ENCODE measurements at regions not wholly inside any gene's neighbourhood (a gene's known extent, or its start where the extent isn't known, plus 50 kb on each side); places are given as distances from the start of the nearest gene placed in this dataset.

DNA sequence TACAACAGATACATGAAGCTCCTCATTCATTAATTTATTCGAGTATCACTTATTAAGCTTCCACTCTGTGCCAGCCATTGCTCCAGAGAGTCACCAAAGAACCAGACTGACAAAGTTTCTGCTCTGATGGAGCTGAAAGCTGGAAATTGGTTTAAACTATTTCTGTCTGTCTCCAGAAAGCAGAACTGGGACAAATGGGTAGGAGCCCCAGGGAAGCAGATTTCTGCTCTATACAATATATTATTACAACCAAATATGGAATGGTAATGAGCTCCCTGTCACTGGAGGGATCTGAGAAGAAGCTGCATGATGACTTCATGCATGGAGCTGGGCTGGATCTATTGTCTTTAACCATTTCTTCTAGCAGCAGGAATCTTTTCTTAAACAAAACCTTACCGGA lies 165.4 kb upstream of the ADO start:
- Histone ChIP-seq H3K27ac (no peak overlapping the region), H3K27me3 (ENCODE audit: control insufficient read depth, insufficient read depth, low read length) (no peaks in the 10 kb centered on the region)

DNA sequence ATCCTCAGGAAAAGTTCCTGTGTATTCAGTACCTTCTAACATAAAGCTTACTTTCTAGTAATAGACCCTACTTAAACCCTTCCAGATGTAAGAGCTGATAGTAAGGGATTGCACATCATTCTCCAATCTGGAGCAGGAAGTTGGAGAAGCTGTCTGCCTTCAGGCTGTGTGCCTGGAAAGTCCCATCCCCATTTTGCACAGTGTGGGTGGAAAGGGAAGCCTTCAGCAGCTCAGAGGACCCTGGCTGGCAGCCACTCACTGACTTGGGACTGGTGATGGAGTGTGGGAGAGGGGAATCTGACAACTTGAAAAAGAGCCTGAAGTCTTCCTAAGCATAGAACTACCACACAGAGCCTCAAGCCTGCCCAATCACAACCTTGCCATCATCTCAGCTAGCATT lies 164.1 kb upstream of the ADO start:
- no peaks in the 10 kb centered on the region for H3K36me3 ChIP-seq (ENCODE audit: control insufficient read depth, insufficient read depth, low read length)
- H3K79me2 ChIP-seq, result no peaks in the 10 kb centered on the region
- no peak overlapping the region for H3K27ac ChIP-seq

More for the DNA sequence above, 165.4 kb upstream of the ADO start:
- no peaks in the 10 kb centered on the region for H3K9me3 ChIP-seq (ENCODE audit: control insufficient read depth, low read length)
- H3K9ac ChIP-seq, result no peak overlapping the region
- H3K36me3 ChIP-seq (ENCODE audit: control insufficient read depth, insufficient read depth, low read length), result no peaks in the 10 kb centered on the region
- peaks cover 7% of the 10 kb centered on the region for H3K4me1 ChIP-seq
- H3K4me2 ChIP-seq (ENCODE audit: low read length), result no peak overlapping the region
- TF ChIP-seq, protein P1, sequence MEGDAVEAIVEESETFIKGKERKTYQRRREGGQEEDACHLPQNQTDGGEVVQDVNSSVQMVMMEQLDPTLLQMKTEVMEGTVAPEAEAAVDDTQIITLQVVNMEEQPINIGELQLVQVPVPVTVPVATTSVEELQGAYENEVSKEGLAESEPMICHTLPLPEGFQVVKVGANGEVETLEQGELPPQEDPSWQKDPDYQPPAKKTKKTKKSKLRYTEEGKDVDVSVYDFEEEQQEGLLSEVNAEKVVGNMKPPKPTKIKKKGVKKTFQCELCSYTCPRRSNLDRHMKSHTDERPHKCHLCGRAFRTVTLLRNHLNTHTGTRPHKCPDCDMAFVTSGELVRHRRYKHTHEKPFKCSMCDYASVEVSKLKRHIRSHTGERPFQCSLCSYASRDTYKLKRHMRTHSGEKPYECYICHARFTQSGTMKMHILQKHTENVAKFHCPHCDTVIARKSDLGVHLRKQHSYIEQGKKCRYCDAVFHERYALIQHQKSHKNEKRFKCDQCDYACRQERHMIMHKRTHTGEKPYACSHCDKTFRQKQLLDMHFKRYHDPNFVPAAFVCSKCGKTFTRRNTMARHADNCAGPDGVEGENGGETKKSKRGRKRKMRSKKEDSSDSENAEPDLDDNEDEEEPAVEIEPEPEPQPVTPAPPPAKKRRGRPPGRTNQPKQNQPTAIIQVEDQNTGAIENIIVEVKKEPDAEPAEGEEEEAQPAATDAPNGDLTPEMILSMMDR (IDR thresholded peaks at IDR 0.05), result no peak
- H2AFZ ChIP-seq, result no peak overlapping the region
- no peak overlapping the region for H3K4me3 ChIP-seq (ENCODE audit: low read depth, low read length)
- H3K79me2 ChIP-seq, result no peaks in the 10 kb centered on the region

DNA sequence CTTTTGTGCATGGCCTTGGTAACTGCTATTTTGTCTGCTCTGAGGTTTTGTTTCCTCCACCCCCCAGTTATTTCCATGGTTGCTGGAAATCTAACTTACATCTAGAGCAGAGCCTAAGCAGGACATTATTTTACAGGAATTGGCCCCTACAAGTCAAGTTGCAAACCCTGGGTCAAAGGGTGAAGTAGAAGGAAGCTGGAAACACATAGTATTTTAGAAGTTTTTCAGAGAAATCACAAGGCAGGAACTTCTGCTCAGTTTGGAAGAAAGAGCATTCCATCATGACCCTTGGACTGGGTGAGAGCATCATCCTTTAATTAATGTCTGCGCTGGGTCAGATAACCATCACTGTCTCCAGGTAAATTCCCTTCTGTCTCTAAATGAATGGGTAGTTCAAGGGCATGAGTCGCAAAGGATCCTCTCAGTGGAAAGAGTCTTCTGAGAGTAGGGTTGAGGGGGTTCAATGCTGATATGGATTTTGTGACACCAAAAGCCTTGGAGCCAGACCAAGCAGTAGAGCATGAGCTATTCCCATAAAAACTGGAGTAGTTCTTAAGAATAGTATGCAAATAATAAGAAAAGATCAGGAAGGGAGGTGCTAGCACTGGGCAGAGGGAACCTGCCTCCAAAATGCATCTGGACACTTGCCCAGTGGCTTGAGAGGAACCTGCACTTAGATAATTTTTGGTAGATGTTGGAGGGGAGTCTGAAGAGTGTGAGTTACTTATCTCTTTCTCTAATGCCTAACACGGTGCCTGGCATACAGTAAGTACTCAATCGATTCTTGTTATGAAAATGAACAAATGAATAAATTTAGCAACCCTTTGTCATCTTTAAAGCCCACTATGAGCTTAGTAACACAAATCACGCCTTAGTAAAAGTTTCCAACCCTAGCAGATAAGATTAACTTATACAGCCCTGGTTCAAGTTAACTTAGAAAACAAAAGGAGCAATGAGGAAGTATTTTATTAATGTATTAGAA lies 160.6 kb upstream of the ADO start:
- H3K4me3 ChIP-seq (ENCODE audit: low read depth, low read length), result no peak overlapping the region
- TF ChIP-seq, protein P1 (IDR thresholded peaks at IDR 0.05), result no peak
- no peak overlapping the region for H3K27ac ChIP-seq

More for the DNA sequence above, 164.1 kb upstream of the ADO start:
- no peak overlapping the region for H3K4me2 ChIP-seq (ENCODE audit: low read length)
- TF ChIP-seq, protein P1 (IDR thresholded peaks at IDR 0.05), result no peak
- peaks cover 7% of the 10 kb centered on the region for H3K4me1 ChIP-seq
- no peaks in the 10 kb centered on the region for H3K27me3 ChIP-seq (ENCODE audit: control insufficient read depth, insufficient read depth, low read length)
- no peak overlapping the region for H3K9ac ChIP-seq
- H3K9me3 ChIP-seq (ENCODE audit: control insufficient read depth, low read length), result no peaks in the 10 kb centered on the region
- no peak overlapping the region for H3K4me3 ChIP-seq (ENCODE audit: low read depth, low read length)
- no peak overlapping the region for H2AFZ ChIP-seq

DNA sequence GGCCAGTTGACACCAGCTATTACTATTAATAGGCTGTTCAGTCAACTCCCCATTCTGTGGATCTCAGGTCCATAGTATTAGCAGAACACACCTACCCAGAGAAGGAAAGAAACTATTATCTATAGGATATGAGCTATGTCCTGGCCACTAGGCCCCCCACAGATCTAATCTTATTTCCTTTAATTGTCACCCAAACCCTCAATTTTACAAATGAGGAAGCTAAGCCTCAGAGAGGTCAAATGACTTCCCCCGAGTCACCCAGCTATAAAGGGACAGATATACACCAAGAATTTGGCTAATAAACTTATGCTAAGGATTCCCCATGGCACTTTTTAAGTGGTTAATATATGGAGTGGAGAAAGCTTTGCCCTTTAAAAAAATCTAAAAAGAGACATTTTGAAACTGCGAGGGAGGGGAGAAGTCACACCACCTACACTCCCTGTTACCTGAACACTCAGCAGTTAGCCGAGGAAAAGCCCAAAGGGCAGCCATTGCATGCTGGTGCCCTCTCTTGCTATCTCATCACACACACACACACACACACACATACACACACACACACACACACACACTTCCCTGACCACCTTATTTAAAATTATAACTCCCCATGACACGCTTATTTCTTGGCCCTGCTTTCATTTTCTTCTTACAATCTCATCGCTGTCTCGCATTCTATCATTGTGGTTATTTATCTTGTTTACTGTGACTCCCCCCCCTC lies 157.0 kb upstream of the ADO start:
- Histone ChIP-seq H3K9ac (no peak overlapping the region), H2AFZ (no peak overlapping the region)
- TF ChIP-seq, protein P1 (IDR thresholded peaks at IDR 0.05), result no peak

More for the DNA sequence above, 160.6 kb upstream of the ADO start:
- Histone ChIP-seq H2AFZ (no peak overlapping the region), H3K79me2 (no peaks in the 10 kb centered on the region), H3K9me3 (ENCODE audit: control insufficient read depth, low read length) (no peaks in the 10 kb centered on the region), H3K9ac (no peak overlapping the region), H3K27me3 (ENCODE audit: control insufficient read depth, insufficient read depth, low read length) (no peaks in the 10 kb centered on the region), H3K4me1 (no peaks in the 10 kb centered on the region), H3K4me2 (ENCODE audit: low read length) (no peak overlapping the region), H3K36me3 (ENCODE audit: control insufficient read depth, insufficient read depth, low read length) (no peaks in the 10 kb centered on the region)

More for the DNA sequence above, 157.0 kb upstream of the ADO start:
- H3K9me3 ChIP-seq (ENCODE audit: control insufficient read depth, low read length), result no peaks in the 10 kb centered on the region
- H3K27ac ChIP-seq, result no peak overlapping the region
- H3K27me3 ChIP-seq (ENCODE audit: control insufficient read depth, insufficient read depth, low read length), result no peaks in the 10 kb centered on the region
- no peaks in the 10 kb centered on the region for H3K36me3 ChIP-seq (ENCODE audit: control insufficient read depth, insufficient read depth, low read length)
- no peaks in the 10 kb centered on the region for H3K4me1 ChIP-seq
- no peak overlapping the region for H3K4me2 ChIP-seq (ENCODE audit: low read length)
- H3K4me3 ChIP-seq (ENCODE audit: low read depth, low read length), result no peak overlapping the region
- H3K79me2 ChIP-seq, result no peaks in the 10 kb centered on the region
